Mesodermal cell (in vitro differentiated cells): ENCODE measurements at regions not wholly inside any gene's neighbourhood (a gene's known extent, or its start where the extent isn't known, plus 50 kb on each side); places are given as distances from the start of the nearest gene placed in this dataset.

ENCODE experiments used
- H3K27ac ChIP-seq: 2 replicates; pipeline ENCODE4 v1.7.0; 2013; ENCODE audit warnings: mild to moderate bottlenecking, low read depth, low read length, moderate library complexity; ENCODE audit not compliant: severe bottlenecking
- H3K36me3 ChIP-seq: 2 replicates; pipeline ENCODE4 v1.7.1; 2013; ENCODE audit warnings: mild to moderate bottlenecking, low read length, moderate library complexity; ENCODE audit not compliant: control insufficient read depth, insufficient read depth
- H3K4me1 ChIP-seq: one replicate; pipeline ENCODE4 v1.7.1; 2013; ENCODE audit warnings: mild to moderate bottlenecking, low read length; ENCODE audit not compliant: insufficient read depth, control insufficient read depth, poor library complexity, severe bottlenecking
- H3K4me3 ChIP-seq: 2 replicates; pipeline ENCODE4 v1.7.0; 2013; ENCODE audit warnings: low read length, control low read depth, mild to moderate bottlenecking; ENCODE audit not compliant: insufficient read depth, poor library complexity, severe bottlenecking; ENCODE audit errors: extremely low read depth
- H3K9me3 ChIP-seq: 2 replicates; pipeline ENCODE4 v1.7.1; 2013; ENCODE audit warnings: mild to moderate bottlenecking, low read length, moderate library complexity; ENCODE audit not compliant: control insufficient read depth
- WGBS, 2 experiments: methylation state at CpG; one replicate each; pipeline ENCODE4 v1.1.5; 2013; ENCODE audit warnings: missing lambda C conversion rate in 2 of 2; ENCODE audit not compliant: insufficient coverage in 2 of 2; 5-methylcytosine and 5-hydroxymethylcytosine counted together

GRCh38 chr6:165721356-165721755 is 58.3 kb upstream of the PDE10A start:
- Histone ChIP-seq H3K27ac (no peak overlapping the region), H3K9me3 (no peaks in the 10 kb centered on the region), H3K36me3 (no peaks in the 10 kb centered on the region), H3K4me3 (no peak overlapping the region), H3K4me1 (peaks cover 11% of the 10 kb centered on the region)
- WGBS, 2 experiments: 95% methylated on average over 3 of the region's 3 CpGs; no CpG with 5 or more reads in 1 of the 2 experiments

GRCh38 chr6:165718491-165718891 is 55.5 kb upstream of the PDE10A start:
- no peak overlapping the region for H3K4me3 ChIP-seq
- 80% methylated on average over 1 of the region's 4 CpGs; no CpG with 5 or more reads in 1 of the 2 experiments for WGBS, 2 experiments
- H3K9me3 ChIP-seq: no peaks in the 10 kb centered on the region
- H3K4me1 ChIP-seq: peaks cover 15% of the 10 kb centered on the region
- H3K27ac ChIP-seq: peak overlapping the region; percentile 68
- H3K36me3 ChIP-seq: no peaks in the 10 kb centered on the region

- no peaks in the 10 kb centered on the region for H3K9me3 ChIP-seq
- H3K27ac ChIP-seq: peak overlapping the region; percentile 68
- H3K4me3 ChIP-seq: no peak overlapping the region
- peaks cover 15% of the 10 kb centered on the region for H3K4me1 ChIP-seq
- no peaks in the 10 kb centered on the region for H3K36me3 ChIP-seq
- WGBS, 2 experiments: no CpG with 5 or more reads among the region's 5 CpGs
These were observed 54.9 kb upstream of the PDE10A start for GRCh38 chr6:165717732-165718465.

DNA sequence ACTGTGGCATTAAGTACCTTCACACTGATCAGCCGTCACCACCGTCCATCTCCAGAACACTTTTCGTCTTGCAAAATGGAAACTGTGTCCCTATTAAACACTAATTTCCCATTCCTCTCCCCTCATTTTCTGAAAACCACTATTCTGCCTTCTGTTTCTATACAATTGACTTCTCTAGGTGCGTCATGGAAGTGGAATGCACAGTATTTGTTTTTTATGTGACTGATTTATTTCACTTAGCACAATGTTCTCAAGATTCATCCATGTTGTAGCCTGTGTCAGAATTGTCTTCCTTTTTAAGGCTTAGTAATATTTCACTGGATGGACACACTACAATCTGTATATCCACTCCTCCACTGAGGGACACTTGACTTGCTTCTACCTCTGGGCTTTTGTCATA is 53.8 kb upstream of the PDE10A start:
- peaks cover 15% of the 10 kb centered on the region for H3K4me1 ChIP-seq
- H3K27ac ChIP-seq: no peak overlapping the region
- no peaks in the 10 kb centered on the region for H3K36me3 ChIP-seq
- no peaks in the 10 kb centered on the region for H3K9me3 ChIP-seq
- WGBS, 2 experiments: 87 to 100% methylated on average over 3 of the region's 4 CpGs
- no peak overlapping the region for H3K4me3 ChIP-seq

- Histone ChIP-seq H3K27ac (no peak overlapping the region), H3K4me1 (peaks cover 15% of the 10 kb centered on the region), H3K36me3 (no peaks in the 10 kb centered on the region), H3K4me3 (no peak overlapping the region), H3K9me3 (no peaks in the 10 kb centered on the region)
- 92 to 97% methylated on average over 7 to 8 of the region's 11 CpGs for WGBS, 2 experiments
These were observed 52.4 kb upstream of the PDE10A start for GRCh38 chr6:165715428-165715827.

- H3K27ac ChIP-seq: no peak overlapping the region
- 92 to 93% methylated on average over 9 to 16 of the region's 18 CpGs for WGBS, 2 experiments
- H3K36me3 ChIP-seq: no peaks in the 10 kb centered on the region
- no peak overlapping the region for H3K4me3 ChIP-seq
- no peaks in the 10 kb centered on the region for H3K9me3 ChIP-seq
- H3K4me1 ChIP-seq: peaks cover 15% of the 10 kb centered on the region
These were observed 51.9 kb upstream of the PDE10A start for GRCh38 chr6:165714907-165715306.

DNA sequence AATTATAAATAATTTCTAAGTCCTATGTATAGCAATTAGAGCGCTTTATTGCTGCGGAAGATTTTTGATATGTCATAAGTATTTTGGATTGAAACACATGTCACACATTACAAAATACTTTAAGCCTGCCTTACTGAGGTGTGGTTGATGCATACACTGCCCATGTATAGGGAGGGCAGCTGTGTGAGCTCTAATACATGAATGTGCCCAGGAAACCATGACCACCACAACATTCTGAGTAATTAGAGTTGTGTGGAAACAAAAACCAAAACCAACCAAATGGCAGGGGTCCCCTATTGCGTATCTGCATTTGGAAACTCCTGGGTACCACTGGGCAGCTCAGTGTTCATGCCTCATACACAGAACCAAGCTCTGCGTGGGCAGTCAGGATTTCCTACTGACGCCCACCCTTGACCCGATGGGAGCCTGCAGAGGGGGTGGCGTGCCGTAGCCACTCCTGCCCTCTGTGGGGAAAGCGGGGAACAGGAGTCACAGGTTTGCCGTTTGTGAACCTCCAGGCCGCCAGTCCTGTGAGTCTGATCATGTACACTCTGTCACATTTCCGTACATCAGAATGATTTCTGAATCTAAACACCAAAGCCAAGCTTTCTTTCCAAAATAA is 50.9 kb upstream of the PDE10A start:
- peaks cover 11% of the 10 kb centered on the region for H3K4me1 ChIP-seq
- no peak overlapping the region for H3K27ac ChIP-seq
- H3K36me3 ChIP-seq: no peaks in the 10 kb centered on the region
- 94 to 97% methylated on average over 8 to 10 of the region's 12 CpGs for WGBS, 2 experiments
- no peak overlapping the region for H3K4me3 ChIP-seq
- no peaks in the 10 kb centered on the region for H3K9me3 ChIP-seq
